ENCODE measurements at regions not wholly inside any gene's neighbourhood (a gene's known extent, or its start where the extent isn't known, plus 50 kb on each side); places are given as distances from the start of the nearest gene placed in this dataset.

DNA sequence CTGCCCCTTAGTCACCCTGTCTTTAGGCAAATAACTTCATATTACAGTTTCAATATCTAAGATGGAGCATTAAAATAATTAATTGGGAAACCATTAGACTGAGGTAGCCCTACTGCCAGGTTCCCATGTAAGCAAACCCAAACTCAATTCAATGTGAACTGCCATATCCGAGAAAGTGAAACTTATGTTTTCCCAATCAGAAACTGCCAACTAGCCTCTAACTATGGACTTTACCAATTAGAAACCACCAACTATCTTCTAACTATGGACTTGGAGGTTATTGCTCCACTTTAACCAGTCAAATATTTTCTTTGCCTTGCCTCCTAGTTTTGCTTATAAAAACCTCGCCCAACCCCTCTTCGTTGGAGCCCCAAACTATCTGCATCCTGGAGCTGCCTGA is 218.5 kb downstream of the ENC1 start:
- DNase-seq, result no peak

DNA sequence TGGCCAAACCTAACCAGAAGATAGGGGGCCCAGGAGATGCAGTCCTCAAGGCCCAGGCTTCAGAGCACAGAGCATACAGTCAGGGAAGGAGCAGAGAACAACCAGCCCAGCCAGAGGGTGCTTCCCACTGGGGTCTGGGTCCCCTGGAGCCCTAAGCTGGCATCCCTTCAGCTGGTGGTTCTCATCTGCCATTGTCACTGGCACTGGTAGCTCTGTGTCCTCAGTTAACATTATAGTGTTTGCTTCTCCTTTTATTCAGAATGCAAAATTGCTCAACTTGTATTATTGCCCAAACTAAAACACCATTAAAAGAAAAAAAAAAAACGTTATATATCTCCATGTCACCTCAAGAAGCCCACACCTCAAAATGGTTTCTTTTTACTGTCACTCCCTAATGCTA is 219.2 kb downstream of the ENC1 start:
- DNase-seq, result no peak

DNA sequence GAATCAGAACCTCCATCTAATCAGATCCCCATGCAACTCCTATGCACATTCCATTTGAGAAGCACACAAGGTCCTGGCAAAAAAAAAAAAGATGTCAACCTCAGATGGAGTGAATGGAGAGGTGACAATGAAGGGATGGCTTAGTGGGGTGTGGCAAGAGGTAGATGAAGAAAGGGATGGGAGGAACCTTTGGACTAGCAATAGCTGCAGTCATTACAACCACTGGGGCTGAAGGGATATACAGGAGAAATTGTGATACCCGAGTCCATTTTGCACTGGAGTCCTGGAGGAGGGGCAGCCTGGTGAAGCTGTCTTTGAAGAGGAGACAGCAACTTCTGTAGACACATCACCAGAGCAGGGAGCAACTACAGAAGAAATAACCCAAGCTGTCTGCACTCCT is 219.6 kb downstream of the ENC1 start:
- no peak for DNase-seq

DNA sequence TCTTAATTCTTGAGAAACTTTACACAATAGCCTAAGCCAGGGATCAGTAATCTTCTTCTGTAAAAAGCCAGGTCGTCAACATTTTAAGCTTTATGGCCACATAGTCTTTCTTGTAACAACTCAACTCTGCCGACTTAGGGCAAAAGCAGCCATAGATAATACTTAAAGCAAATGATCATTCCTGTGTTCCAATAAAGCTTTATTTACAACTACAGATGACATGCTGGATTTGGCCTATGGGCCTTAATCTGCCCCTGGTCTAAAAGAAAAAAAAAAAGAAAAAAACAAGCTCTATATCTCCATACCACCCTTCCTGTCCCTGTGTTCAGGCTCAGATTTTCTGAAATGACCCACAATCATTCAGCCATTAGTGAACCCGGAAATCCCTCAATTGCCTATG is 220.3 kb downstream of the ENC1 start:
- no peak for DNase-seq

DNA sequence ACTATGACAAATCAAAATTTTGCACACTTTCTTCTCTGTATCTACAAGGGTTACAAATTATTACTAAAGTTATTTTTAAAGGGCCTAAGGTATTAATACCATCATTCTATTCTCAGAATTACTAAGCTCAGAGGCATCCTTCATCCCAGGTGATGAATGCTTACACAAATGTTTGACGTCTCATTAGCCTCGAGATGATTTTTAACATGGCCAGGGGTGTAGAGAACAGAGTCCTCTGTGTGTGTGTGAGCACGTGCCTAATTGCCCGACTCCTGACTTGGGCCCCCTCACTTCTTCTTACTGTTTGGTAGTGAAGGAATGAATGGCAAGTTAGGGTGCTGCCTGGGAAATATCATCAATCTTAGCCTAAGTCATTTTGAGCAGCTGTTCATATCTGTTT is 221.1 kb downstream of the ENC1 start:
- DNase-seq, result no peak

DNA sequence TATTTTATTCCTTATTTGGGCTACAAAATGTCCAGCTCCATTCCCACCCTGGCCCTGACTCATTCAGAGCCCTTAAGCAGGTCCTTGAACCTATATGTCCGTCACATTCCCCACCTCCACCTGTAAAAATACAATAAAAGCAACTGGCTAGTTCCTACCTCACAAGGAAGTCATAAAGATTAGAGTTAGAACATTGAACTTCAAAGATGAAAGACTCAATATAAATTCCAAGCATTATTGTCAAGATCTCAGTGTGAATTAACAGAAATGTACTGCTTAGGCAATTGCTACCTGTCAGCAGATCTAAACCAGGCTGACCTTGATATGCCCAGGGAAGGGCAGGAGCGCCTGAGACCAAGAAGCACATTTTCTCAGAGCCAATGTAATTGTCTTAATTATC is 221.8 kb downstream of the ENC1 start:
- no peak for DNase-seq

DNA sequence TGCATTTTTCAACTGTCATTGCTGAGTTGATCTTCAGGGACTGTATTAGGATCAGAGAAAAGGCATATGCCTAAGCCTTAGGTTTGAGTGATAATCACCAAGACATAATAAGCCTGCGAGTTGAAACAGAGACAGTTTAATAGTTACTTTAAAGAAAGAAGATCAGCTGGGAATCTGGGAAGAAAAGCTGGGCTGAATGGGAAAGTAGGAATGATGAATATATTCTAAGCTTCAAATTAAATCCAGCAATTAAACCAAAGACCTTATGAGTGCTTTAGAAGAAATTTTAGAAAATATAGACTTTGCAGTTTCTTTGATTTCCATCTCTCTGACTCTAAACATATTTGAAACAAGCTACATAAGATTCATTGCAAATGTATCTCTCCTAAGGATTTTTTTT is 222.3 kb downstream of the ENC1 start:
- DNase-seq, result no peak

DNA sequence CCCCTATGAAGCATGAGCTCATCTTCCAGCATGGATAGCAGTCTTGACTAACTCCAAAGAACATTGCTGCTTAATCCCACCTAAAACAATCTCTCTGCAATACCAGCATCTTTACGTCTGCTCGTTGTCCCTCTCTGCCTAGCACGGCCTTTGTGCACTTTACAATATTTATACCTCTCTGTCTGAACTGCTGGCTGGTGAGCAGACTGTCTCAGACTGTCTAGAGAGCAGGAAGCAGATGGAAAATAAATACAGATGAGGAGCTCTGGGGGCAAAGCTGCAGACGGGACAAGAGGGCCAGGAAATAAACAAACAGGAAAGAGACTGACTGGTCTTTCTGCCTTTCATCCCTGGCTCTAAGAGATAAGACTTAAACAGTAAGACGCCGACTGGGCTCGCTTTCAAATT is 224.8 kb downstream of the ENC1 start:
- DNase-seq, result no peak

DNA sequence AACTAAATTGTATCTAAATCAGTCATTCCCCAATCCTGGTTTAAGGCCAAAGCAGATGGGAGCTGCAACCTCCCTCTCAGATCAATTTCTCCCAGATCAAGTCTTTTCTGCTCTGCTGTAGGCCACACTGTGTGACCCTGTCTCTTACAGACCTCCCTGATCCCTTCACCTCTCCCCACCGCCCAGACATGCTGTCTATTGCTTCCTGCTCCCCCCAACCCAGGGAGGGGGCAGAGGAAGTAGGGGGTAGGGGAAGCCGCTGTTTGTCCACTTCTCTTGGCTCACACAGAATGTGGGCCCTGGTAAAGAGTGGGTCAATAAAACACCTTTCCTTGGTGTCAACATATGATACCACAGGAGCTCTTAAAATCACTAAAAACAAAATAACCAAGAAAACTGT is 226.3 kb downstream of the ENC1 start:
- DNase-seq, result no peak

DNA sequence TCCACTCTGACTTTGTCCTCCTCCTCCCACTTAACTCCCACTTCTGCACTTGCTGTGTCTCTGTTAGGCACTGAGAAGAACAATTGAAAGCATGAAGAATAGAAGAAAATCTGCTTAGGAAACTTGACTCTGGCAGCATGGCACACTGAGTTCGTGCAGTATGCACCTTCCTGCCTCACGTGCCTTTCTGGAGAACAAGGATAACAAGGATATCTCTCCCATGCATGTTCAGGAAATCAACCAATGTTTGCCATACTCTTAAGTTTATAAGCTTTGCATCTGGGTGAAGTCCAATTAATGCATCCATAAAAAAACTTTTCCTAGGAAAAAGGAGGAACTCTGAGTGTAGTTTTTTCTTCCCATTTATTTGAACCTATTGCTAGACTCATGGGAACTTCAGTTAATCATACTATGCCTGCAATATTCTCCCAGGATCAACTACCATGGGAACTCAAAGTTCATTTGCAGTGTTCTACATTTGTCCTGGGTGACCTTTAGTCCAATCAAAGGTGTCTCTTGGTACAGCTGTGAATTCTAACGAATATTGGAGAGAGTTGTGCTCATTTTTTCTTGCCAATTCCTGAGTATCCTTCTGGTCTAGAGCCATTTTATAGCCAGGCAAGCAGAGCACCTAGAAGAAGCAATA is 227.0 kb downstream of the ENC1 start:
- no peak for DNase-seq

DNA sequence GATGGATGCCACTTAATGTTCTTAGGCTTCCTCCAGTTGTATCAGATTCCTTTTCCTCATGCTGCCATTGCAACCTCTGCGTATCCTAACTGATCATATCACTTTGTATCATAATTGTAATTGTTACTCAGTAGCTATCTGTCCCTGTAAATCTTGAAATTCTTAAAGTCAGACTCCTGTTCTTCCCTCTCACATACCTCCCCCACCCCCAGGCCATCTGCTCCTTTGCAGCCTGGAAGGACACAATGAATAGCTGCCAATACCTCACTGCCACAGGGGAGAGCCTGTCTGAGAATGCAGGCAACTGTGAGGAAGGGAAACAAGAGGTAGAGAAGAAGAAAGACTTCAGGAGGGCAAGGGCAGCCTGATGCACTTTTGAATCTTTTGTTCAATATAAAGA is 228.5 kb downstream of the ENC1 start:
- DNase-seq, result no peak

DNA sequence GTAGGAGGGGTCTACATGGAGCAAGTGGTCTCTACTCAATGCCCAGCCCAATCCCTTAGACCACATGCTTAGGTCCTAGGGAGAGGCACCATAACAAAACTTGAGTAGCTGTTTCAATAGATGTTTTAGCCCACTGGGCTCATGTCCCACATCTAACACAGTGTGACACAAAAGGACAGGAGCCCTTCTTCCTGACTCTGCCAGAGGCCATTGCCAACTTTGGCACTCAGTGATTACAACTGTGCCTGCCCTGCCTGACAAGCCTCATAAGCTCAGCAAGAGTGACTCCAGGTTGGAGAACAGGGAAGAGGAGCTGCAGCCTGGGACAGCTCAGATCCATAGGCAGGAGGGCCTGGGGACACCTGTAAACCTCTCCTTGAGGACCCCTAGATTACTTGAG is 230.8 kb downstream of the ENC1 start:
- no peak for DNase-seq

DNA sequence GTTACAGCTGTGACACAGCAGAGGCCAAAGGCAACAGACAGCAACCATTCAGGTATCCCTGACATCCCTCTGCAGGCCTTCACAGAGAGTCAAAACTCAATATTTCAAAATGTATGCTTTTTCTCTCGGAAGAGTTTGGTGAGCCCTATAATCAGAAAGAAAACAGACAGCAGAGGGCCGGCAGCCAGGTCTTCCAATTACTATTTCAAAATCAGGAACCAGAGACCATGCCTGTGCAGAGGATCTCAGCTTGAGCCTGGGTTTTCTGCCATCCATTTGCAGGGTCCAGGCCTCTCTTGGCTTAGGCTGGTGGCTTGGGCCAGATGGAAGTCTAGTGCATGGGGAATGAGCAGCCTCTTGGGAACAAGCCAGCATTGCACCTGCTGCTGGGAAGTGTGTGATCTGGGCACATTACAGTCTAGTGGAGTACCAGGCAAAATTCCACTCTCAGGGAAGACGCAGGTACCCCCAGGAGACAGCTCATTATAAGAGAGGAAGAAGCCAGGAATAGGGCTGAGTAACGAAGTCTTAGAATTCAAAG is 231.3 kb downstream of the ENC1 start:
- DNase-seq, result no peak

DNA sequence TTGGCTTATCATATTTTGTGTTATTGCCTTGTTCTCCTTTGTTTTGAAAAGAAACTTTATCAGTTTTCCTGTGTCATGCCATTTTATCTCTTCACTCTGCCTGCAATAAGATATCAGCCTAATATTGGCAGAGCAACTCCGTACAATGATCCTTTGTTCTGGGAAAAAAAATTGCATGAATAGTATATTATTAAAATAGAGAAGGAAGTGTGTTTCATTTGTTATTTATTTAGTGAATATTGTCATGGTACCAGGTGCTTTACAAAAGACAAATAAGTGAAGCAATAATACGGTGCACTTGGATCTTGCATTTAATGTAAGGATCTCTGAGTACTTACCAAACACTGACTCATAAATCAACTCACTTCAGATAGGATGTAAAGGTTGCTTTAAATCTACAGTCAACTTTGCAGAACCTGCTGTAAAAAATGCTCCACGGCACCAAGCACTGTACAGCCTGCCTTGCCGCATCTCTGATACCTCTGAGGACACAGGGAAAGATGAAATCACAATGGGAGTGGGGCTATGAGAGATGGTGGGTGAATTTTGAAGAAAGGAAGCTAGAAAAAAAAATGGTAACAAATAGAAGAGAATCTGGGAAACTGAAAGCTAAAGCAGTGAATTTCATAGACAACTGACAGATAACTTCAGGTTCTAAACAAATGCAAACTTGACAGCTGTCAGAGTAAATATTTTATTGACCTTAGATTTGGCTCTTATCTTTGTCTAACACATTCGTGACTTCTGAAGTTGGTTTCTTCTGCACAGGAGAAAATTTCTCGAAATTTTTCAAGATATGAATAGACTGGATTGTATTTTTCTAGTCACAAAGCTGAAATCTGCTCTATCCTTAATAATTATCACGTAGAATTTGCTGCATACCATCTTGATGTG is 232.1 kb downstream of the ENC1 start:
- DNase-seq, result no peak

DNA sequence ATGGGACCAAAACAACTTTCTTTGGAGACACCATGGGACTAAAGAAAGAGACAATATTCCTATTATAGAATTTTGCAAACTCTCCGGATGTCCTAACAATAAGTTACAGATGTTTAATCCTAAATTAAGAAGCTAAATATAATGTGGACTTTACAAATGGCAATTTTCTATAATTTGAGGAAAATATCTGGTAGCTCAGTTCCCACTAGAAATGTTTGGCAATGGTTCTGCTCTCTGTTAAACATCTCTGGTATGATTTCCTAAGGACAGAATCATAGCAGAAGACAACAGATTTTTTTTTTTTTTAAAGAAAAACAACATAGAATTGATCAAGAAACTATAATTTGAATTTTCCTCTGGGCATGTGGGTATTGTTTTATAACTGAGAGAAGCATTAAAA is 232.8 kb downstream of the ENC1 start:
- no peak for DNase-seq

DNA sequence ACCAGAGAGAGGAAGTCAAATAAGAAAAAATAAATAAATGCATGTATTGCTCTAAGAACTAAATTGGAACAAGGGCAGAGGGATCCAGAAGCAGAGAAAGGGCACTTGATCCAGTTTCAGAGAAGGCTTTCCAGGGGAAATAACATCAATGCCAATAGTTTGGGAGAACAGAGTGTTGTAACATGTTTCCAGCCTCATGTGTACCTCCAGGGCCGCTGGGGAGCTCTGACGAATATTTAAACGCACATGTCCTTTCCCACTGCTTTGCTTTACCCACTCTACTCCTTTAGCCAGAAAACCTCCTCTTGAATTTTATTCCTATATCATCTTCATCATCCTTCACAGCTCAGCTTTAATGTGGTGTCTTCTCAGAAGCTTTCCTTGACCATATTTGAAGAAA is 233.7 kb downstream of the ENC1 start:
- DNase-seq, result no peak

DNA sequence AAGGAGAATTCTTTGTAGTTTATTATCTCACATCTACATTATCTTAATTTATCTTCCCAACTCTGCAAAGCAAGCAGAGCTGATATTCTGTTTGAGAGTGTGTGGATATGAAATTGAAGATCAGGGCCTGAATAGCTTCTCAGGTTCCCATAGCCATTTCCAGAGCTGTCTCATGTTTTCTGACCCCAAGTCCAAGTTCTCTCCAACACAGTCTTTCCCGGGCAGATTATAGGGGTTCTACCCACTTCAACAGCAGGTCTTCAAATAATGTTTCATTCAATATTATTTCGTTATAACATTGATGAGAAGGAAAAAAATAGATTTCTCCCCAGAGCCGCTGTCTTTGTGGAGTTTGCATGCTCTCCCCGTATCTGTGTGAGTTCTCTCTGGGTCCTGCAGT is 234.9 kb downstream of the ENC1 start:
- DNase-seq, result no peak

DNA sequence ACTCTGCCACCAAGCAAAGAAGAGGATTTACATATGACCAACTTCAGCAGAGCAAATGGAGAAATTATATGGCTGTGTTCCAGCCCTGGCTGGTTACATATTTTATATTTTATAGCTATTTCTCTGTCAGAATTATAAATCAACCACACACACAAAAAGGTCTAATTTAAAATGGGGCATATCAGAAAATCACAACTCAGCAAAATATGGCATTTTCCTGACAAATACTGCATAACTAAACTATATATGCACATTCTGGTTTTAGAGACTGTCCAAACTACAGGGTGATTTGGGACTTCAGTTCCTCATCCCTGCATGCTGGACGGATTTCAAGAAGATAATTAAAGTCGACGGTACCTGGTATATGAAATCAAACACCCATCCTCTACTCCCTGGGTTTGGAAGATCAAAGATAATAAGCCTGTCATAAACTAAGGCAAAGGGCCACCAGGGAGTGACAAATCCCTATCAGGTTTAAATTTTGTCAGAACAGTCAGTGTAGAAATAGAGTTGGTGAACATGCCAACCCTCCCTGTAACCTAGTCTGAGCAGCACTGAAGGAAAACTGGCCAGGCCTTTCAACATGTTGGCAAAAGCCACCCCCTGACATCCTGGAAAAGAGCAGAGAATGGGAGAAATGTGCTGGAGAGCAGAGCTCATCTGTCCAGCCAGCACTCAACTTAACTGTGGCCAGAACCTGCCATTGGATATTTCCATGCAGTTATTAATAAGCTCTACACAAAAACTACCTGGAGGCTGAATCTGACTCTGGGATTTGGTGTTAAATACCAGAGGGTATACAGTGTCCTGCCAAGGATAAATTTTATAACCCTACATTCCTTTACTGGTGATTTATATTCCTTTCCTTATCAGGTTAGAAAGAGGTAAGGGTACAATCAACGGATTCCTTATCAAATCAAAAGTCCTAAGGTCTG is 235.7 kb downstream of the ENC1 start:
- DNase-seq, result no peak

DNA sequence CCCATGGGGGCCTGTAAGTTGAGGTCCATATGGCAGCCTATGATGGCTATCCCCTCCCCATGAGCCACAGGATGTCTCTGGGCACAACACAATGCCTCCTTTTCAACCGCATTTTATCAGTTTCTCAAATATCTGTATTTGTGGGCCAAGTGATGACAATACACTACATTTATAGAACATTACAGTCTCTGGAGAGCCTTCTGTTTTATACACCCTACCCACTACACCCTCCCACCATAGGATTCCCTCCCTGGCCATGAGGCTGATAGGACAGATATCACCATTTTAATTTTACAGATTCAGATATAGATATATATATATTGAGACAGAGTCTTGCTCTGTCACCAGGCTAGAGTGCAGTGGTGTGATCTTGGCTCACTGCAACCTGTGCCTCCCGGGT is 236.8 kb downstream of the ENC1 start:
- DNase-seq, result no peak

DNA sequence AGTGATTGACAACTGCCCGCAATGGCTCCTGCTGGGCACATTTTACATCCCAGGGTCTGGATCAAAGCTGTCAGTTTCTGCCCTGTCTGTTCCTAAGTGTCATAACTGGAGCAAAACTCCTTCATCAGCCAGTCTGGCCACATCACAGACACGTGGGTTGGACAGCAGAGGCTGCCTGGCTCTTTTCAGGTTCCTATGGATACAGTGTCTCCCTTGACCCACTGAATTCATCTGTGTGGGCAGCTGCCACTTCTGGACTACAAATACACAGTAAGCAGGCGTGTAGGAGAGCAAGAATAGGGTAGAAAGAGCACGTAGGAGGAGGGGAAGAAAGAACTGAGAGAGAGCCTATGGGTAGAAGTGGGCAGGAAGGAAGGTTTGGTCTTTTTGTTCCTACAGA is 238.0 kb downstream of the ENC1 start:
- peak; percentile 31 for DNase-seq

DNA sequence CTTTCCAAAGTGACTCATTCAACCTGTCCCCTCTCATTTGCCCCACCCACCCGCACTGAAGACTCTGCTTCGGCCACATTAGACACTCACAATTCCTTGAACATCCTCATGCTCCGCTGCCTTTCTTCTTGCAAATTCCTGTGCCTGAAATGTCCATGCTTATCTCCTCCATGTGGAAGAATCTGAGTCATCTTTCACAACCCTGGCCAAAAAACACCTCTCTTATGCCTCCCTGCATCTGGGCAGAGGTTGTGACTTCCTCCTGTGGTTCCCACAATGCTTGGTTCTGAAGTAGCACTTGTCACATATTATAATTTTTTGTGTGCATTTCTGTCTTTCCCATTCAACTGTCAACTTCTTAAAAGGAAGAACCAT is 238.6 kb downstream of the ENC1 start:
- DNase-seq, result peak; percentile 87

DNA sequence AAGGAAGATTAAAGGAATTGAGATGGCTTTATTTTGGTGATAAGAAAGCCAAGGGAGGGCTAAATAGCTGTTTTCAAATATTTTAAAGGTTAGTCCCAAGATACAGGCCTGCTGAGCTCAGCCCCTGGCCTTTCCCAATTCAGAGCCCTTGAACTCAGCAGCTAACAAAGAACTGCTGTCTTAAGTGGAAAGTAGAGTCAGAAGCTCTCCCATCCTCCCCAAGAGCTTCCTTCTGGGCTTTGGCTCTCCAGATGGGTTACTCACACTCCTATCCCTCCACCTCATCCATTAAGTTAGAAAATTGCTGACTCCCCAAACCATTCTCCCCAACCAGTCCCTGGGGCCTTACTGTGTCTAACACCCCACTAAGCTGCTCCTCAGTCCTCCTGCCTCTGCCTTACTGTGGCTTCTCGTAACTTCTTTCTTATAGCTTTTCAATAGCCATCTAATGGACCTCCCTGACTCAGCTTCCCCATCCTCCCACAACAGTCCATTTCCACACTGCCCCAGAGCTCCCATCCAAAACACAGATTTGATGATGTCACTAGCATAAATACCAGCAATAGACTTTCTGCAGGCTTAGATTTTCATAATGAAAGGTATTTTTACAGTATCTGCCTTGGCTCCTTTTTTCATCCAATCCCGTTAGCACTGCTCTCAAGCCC is 239.1 kb downstream of the ENC1 start:
- no peak for DNase-seq

DNA sequence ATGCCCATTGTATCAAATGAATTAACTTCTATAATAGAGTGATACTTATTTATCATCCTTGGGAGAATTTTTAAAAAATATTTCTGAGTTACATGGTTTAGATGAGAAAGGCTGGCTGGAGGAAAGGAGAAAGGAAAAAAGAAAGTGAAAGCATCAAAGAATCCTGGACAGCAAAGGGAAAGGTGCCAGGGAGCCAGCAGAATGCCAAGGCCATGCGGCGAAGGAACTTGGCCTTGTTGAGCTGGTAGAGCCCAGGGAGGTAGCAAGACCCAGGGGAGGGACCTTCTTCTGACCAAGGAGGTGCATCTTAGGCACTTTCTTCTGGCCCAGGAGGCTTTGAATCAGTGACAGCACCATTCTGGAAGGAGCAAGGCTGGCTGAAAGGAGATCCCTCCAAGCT is 240.5 kb downstream of the ENC1 start:
- no peak for DNase-seq
